Adrenal gland (tissue), 5 donors: ENCODE measurements at regions not wholly inside any gene's neighbourhood (a gene's known extent, or its start where the extent isn't known, plus 50 kb on each side); places are given as distances from the start of the nearest gene placed in this dataset.

Source experiments
- POLR2A ChIP-seq, 2 donors: fragments of 450-650 bp; IDR thresholded peaks; one replicate each; pipeline ENCODE4 v1.6.1; 2017; ENCODE audit warnings: antibody characterized with exemption in 2 of 2, mild to moderate bottlenecking in 2 of 2, moderate library complexity in 1 of 2
- TF ChIP-seq, protein P1 (sequence below), 6 experiments: fragments of 450-650 bp in 4 of 6; fragments of 200-600 bp in 2 of 6; sonication (generic) in 1 of 6; IDR thresholded peaks; 1 replicate in 5 of 6; 2 replicates in 1 of 6; pipeline versions ENCODE4 v1.5.1 to v1.8.0; 2016 to 2021; ENCODE audit warnings: antibody characterized with exemption in 6 of 6, mild to moderate bottlenecking in 2 of 6, moderate library complexity in 1 of 6
- donor health status: DM: no; HTN: no; CAD: no.

DNA sequence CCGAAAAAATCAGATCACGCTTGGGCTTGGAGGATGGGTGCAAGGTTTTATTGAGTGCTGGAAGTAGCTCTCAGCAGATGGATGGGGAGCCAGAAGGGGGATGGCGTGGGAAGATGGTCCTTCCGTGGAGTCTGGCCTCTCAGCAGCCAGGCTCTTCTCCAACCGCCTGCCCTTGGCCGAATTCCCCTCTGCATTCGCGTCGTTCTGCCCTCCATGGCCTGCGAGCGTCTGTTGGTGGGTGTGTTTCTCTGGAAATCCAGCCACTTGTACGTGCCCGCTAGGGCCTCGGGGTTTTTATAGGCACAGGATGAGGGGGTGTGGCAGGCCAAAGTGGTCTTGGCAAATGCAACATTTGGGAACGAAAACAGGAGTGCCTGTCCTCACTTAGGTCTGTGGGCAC is 815.2 kb downstream of the TSN start:
- TF ChIP-seq, protein P1, sequence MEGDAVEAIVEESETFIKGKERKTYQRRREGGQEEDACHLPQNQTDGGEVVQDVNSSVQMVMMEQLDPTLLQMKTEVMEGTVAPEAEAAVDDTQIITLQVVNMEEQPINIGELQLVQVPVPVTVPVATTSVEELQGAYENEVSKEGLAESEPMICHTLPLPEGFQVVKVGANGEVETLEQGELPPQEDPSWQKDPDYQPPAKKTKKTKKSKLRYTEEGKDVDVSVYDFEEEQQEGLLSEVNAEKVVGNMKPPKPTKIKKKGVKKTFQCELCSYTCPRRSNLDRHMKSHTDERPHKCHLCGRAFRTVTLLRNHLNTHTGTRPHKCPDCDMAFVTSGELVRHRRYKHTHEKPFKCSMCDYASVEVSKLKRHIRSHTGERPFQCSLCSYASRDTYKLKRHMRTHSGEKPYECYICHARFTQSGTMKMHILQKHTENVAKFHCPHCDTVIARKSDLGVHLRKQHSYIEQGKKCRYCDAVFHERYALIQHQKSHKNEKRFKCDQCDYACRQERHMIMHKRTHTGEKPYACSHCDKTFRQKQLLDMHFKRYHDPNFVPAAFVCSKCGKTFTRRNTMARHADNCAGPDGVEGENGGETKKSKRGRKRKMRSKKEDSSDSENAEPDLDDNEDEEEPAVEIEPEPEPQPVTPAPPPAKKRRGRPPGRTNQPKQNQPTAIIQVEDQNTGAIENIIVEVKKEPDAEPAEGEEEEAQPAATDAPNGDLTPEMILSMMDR (IDR thresholded peaks at IDR 0.05): no peak
- no peak for TF ChIP-seq POLR2A (IDR thresholded peaks at IDR 0.05)
